HepG2 (cell line): ENCODE measurements at regions not wholly inside any gene's neighbourhood (a gene's known extent, or its start where the extent isn't known, plus 50 kb on each side); places are given as distances from the start of the nearest gene placed in this dataset.

Experiments used
- FOXM1 ChIP-seq: sonication (generic); formaldehyde crosslinking; IDR thresholded peaks from 2 replicates; pipeline ENCODE4 v1.5.0; 2020; ENCODE audit warnings: missing genetic modification reagents
- HDAC6 ChIP-seq: fragments of 200-600 bp; sonication (generic); IDR thresholded peaks from 2 replicates; pipeline ENCODE4 v1.7.0; 2017; ENCODE audit warnings: mild to moderate bottlenecking, antibody characterized with exemption, low read length, low read depth
- MTF1 ChIP-seq: sonication (generic); formaldehyde crosslinking; IDR thresholded peaks from 2 replicates; pipeline ENCODE4 v1.5.0; 2020; ENCODE audit warnings: missing genetic modification reagents
- MXI1 ChIP-seq: IDR thresholded peaks from 3 replicates; pipeline ENCODE4 v1.6.1; 2012; ENCODE audit warnings: low read depth, low read length, inconsistent platforms, borderline replicate concordance
- POLR2A ChIP-seq, 2 experiments: IDR thresholded peaks; 2 replicates each; pipeline ENCODE4 v1.6.1; 2011; ENCODE audit warnings: low read depth in 2 of 2, low read length in 2 of 2, mild to moderate bottlenecking in 1 of 2, moderate library complexity in 1 of 2; ENCODE audit not compliant: insufficient read depth in 1 of 2
- RFX5 ChIP-seq: IDR thresholded peaks from 2 replicates; pipeline ENCODE4 v1.6.1; 2011; ENCODE audit warnings: low read depth, low read length, improper control_type of control experiment
- SP1 ChIP-seq, 2 experiments: fragments of 450-650 bp in 1 of 2; sonication (generic) in 1 of 2; formaldehyde crosslinking in 1 of 2; IDR thresholded peaks; 2 replicates each; pipeline versions ENCODE4 v1.4.0 to v1.6.1; 2016 to 2020; ENCODE audit warnings: missing genetic modification reagents in 1 of 2
- XBP1 ChIP-seq: sonication (generic); formaldehyde crosslinking; IDR thresholded peaks from 2 replicates; pipeline ENCODE4 v1.5.0; 2020; ENCODE audit warnings: missing genetic modification reagents
- ZFYVE20 ChIP-seq: sonication (generic); formaldehyde crosslinking; IDR thresholded peaks from 2 replicates; pipeline ENCODE4 v1.8.0; 2023; ENCODE audit warnings: low read depth, mild to moderate bottlenecking, moderate library complexity, missing genetic modification reagents, borderline replicate concordance
- ZNF205 ChIP-seq: IDR thresholded peaks from 2 replicates; pipeline ENCODE4 v1.6.1; 2018; ENCODE audit warnings: missing biosample characterization, missing genetic modification reagents
- TF ChIP-seq, protein P1 (sequence below): sonication (generic); formaldehyde crosslinking; IDR thresholded peaks from 2 replicates; pipeline ENCODE4 v1.4.0; 2020; ENCODE audit warnings: low read depth, mild to moderate bottlenecking, missing genetic modification reagents
- TF ChIP-seq, protein P2 (sequence below): sonication (generic); formaldehyde crosslinking; IDR thresholded peaks from 2 replicates; pipeline ENCODE4 v1.5.1; 2020; ENCODE audit warnings: mild to moderate bottlenecking, missing genetic modification reagents, moderate library complexity

DNA sequence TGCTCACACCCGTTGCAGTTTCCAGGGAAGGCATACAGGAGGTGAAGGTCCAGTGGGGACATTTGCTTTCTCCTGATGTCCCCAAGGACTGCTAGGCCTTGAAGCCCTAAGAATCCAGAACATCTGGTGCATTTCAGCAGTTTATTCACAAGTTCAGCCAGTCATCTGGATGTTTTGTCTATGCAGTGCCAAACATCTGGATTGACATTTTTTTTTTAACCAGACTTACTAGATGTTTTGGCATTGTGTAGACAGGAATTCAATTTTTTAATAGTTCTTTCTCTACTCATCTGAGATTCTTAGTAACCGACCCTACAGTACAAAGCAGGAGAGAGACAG, 256.2 kb downstream of the CLIC5 start:
- TF ChIP-seq MXI1, result no peak
- TF ChIP-seq FOXM1 (CRISPR knock-in tag), result no peak
- TF ChIP-seq ZNF205 (CRISPR knock-in tag), result no peak
- TF ChIP-seq MTF1 (CRISPR knock-in tag), result no peak
- TF ChIP-seq XBP1 (CRISPR knock-in tag), result no peak
- no peak for TF ChIP-seq RFX5
- no peak for TF ChIP-seq HDAC6
- TF ChIP-seq, protein P1, sequence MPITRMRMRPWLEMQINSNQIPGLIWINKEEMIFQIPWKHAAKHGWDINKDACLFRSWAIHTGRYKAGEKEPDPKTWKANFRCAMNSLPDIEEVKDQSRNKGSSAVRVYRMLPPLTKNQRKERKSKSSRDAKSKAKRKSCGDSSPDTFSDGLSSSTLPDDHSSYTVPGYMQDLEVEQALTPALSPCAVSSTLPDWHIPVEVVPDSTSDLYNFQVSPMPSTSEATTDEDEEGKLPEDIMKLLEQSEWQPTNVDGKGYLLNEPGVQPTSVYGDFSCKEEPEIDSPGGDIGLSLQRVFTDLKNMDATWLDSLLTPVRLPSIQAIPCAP (CRISPR knock-in tag), result no peak
- no peak for TF ChIP-seq POLR2A (IDR thresholded peaks at IDR 0.05; ENCODE audit: insufficient read depth in 1 of 2, low read depth in 2 of 2, low read length in 2 of 2)
- no peak for TF ChIP-seq ZFYVE20 (CRISPR knock-in tag)
- TF ChIP-seq SP1 (IDR thresholded peaks at IDR 0.05), result no peak
- TF ChIP-seq SP1 (CRISPR knock-in tag; IDR thresholded peaks at IDR 0.05), result no peak
- TF ChIP-seq, protein P2, sequence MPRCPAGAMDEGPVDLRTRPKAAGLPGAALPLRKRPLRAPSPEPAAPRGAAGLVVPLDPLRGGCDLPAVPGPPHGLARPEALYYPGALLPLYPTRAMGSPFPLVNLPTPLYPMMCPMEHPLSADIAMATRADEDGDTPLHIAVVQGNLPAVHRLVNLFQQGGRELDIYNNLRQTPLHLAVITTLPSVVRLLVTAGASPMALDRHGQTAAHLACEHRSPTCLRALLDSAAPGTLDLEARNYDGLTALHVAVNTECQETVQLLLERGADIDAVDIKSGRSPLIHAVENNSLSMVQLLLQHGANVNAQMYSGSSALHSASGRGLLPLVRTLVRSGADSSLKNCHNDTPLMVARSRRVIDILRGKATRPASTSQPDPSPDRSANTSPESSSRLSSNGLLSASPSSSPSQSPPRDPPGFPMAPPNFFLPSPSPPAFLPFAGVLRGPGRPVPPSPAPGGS (CRISPR knock-in tag), result no peak
